ENCODE measurements at regions not wholly inside any gene's neighbourhood (a gene's known extent, or its start where the extent isn't known, plus 50 kb on each side); places are given as distances from the start of the nearest gene placed in this dataset.

GRCh38 chr6:164087870-164088269 is 673.4 kb downstream of the QKI start:
- TF ChIP-seq CTCF (IDR thresholded peaks at IDR 0.05; ENCODE audit: low read depth, low read length) (no peak), EZH2phosphoT487 (IDR thresholded peaks at IDR 0.05; ENCODE audit: low read depth) (no peak)
